HEK293T (cell line): ENCODE measurements at regions not wholly inside any gene's neighbourhood (a gene's known extent, or its start where the extent isn't known, plus 50 kb on each side); places are given as distances from the start of the nearest gene placed in this dataset.
"Not testable (repeated sequence)": the region's sequence is repeated elsewhere in the genome, so short reads cannot be mapped to it uniquely, and the experiment has no call there.

Experiments used
- BHLHE40 ChIP-seq: fragments of 450-650 bp; IDR thresholded peaks from 2 replicates; pipeline ENCODE4 v1.6.1; 2016; ENCODE audit warnings: mild to moderate bottlenecking, moderate library complexity, borderline replicate concordance
- CTBP1 ChIP-seq: fragments of 450-650 bp; IDR thresholded peaks from 2 replicates; pipeline ENCODE4 v1.6.1; 2016; ENCODE audit warnings: borderline replicate concordance
- FOXA1 ChIP-seq: fragments of 450-650 bp; IDR thresholded peaks from 2 replicates; pipeline ENCODE4 v1.6.1; 2016; ENCODE audit warnings: mild to moderate bottlenecking
- FOXK2 ChIP-seq: fragments of 450-650 bp; IDR thresholded peaks from 2 replicates; pipeline ENCODE4 v1.6.1; 2016; ENCODE audit warnings: mild to moderate bottlenecking
- FOXM1 ChIP-seq: fragments of 450-650 bp; IDR thresholded peaks from 2 replicates; pipeline ENCODE4 v1.6.1; 2017; ENCODE audit warnings: mild to moderate bottlenecking, borderline replicate concordance
- HDGF ChIP-seq: fragments of 450-650 bp; IDR thresholded peaks from 2 replicates; pipeline ENCODE4 v1.6.1; 2017; ENCODE audit warnings: antibody characterized with exemption, borderline replicate concordance
- L3MBTL2 ChIP-seq: fragments of 450-650 bp; conservative IDR thresholded peaks from 2 replicates; pipeline ENCODE4 v1.6.1; 2016; ENCODE audit warnings: mild to moderate bottlenecking
- LEF1 ChIP-seq: fragments of 450-650 bp; IDR thresholded peaks from 2 replicates; pipeline ENCODE4 v1.6.1; 2017; ENCODE audit warnings: mild to moderate bottlenecking, borderline replicate concordance
- NFRKB ChIP-seq: fragments of 450-650 bp; IDR thresholded peaks from 2 replicates; pipeline ENCODE4 v1.6.1; 2016; ENCODE audit warnings: mild to moderate bottlenecking, moderate library complexity
- SP1 ChIP-seq: fragments of 450-650 bp; IDR thresholded peaks from 2 replicates; pipeline ENCODE4 v1.6.1; 2017
- SUZ12 ChIP-seq: fragments of 450-650 bp; IDR thresholded peaks from 2 replicates; pipeline ENCODE4 v1.6.1; 2016; ENCODE audit warnings: mild to moderate bottlenecking
- ZNF384 ChIP-seq: fragments of 450-650 bp; IDR thresholded peaks from 2 replicates; pipeline ENCODE4 v1.6.1; 2016

GRCh38 chr1:104061637-104062036 is 311.9 kb downstream of the AMY1C start:
- TF ChIP-seq ZNF384, NFRKB, CTBP1, SP1, FOXM1, SUZ12, FOXK2, FOXA1, L3MBTL2, HDGF, LEF1, BHLHE40: not testable (repeated sequence)
